Hepatocyte (in vitro differentiated cells): ENCODE measurements at regions not wholly inside any gene's neighbourhood (a gene's known extent, or its start where the extent isn't known, plus 50 kb on each side); places are given as distances from the start of the nearest gene placed in this dataset.

ENCODE experiments used
- EZH2 ChIP-seq: fragments of 200-600 bp; sonication (generic); IDR thresholded peaks from 2 replicates; pipeline ENCODE4 v1.6.1; 2016; ENCODE audit warnings: antibody characterized with exemption, mild to moderate bottlenecking, borderline replicate concordance
- EZH2phosphoT487 ChIP-seq: fragments of 200-600 bp; sonication (generic); IDR thresholded peaks from one replicate; pipeline ENCODE4 v1.6.1; 2018; ENCODE audit warnings: antibody characterized with exemption, mild to moderate bottlenecking, low read depth, moderate library complexity; ENCODE audit not compliant: unreplicated experiment, severe bottlenecking
- TF ChIP-seq, protein P1 (sequence below): fragments of 200-600 bp; sonication (generic); IDR thresholded peaks from 2 replicates; pipeline ENCODE4 v1.5.1; 2016; ENCODE audit warnings: antibody characterized with exemption, mild to moderate bottlenecking; ENCODE audit not compliant: poor library complexity

DNA sequence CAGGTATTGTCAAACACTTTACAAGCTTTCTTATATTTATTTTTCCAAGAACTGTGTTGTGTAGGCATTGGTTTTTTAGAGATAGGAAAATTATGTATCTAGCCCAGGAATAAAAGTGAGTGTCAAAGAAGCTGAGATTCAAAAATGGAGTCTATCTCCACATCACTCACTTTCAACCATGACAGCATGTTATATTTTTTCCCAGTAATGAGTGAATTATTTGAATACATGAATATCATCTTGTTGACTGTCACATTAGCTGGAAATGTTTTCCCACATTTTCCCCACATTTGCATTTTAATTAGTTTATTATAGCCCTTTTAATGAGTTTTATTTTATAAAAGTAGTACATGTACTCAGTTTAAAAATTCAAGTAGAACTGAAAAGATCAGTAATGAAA lies 693.7 kb downstream of the PCDH18 start:
- TF ChIP-seq, protein P1, sequence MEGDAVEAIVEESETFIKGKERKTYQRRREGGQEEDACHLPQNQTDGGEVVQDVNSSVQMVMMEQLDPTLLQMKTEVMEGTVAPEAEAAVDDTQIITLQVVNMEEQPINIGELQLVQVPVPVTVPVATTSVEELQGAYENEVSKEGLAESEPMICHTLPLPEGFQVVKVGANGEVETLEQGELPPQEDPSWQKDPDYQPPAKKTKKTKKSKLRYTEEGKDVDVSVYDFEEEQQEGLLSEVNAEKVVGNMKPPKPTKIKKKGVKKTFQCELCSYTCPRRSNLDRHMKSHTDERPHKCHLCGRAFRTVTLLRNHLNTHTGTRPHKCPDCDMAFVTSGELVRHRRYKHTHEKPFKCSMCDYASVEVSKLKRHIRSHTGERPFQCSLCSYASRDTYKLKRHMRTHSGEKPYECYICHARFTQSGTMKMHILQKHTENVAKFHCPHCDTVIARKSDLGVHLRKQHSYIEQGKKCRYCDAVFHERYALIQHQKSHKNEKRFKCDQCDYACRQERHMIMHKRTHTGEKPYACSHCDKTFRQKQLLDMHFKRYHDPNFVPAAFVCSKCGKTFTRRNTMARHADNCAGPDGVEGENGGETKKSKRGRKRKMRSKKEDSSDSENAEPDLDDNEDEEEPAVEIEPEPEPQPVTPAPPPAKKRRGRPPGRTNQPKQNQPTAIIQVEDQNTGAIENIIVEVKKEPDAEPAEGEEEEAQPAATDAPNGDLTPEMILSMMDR, result no peak
- no peak for TF ChIP-seq EZH2
- TF ChIP-seq EZH2phosphoT487, result no peak
